Keratinocyte (primary cell): ENCODE measurements at regions not wholly inside any gene's neighbourhood (a gene's known extent, or its start where the extent isn't known, plus 50 kb on each side); places are given as distances from the start of the nearest gene placed in this dataset.

Experiments used
- DNase-seq: peaks from one replicate; pipeline ENCODE4 v3.0.0-alpha.2; 2011; ENCODE audit warnings: low read depth, missing footprints, low spot score
- FAIRE-seq: peaks from 2 replicates; lab custom pipeline; 2011; peaks lifted over from hg19 to GRCh38; lab: Jason Lieb, UNC
- H2AFZ ChIP-seq: 2 replicates; pipeline ENCODE4 v1.6.0; 2012; ENCODE audit warnings: low read length, control low read depth, inconsistent platforms; ENCODE audit not compliant: control insufficient read depth
- H3K27ac ChIP-seq: 2 replicates; pipeline ENCODE4 v1.5.1; 2011; ENCODE audit warnings: low read length; ENCODE audit not compliant: control insufficient read depth, insufficient read depth
- H3K27me3 ChIP-seq: 3 replicates; pipeline ENCODE4 v1.6.0; 2011; ENCODE audit warnings: low read length; ENCODE audit not compliant: control insufficient read depth, insufficient read depth; ENCODE audit errors: extremely low read depth
- H3K36me3 ChIP-seq, 2 experiments: 2 replicates in 1 of 2; 3 replicates in 1 of 2; pipeline ENCODE4 v1.5.1; 2011; ENCODE audit warnings: low read length in 2 of 2, mild to moderate bottlenecking in 1 of 2; ENCODE audit not compliant: control insufficient read depth in 2 of 2, insufficient read depth in 2 of 2; ENCODE audit errors: extremely low read depth in 1 of 2
- H3K4me1 ChIP-seq: 3 replicates; pipeline ENCODE4 v1.5.1; 2011; ENCODE audit warnings: low read length; ENCODE audit not compliant: control insufficient read depth, insufficient read depth; ENCODE audit errors: extremely low read depth
- H3K4me2 ChIP-seq: 3 replicates; pipeline ENCODE4 v1.6.0; 2011; ENCODE audit warnings: low read depth, low read length; ENCODE audit not compliant: control insufficient read depth, insufficient read depth; ENCODE audit errors: extremely low read depth
- H3K4me3 ChIP-seq, 3 experiments: fragments of 200-600 bp in 1 of 3; sonication (generic) in 1 of 3; 2 replicates in 2 of 3; 3 replicates in 1 of 3; pipeline ENCODE4 v1.5.1; 2011 to 2016; ENCODE audit warnings: low read length in 3 of 3, mild to moderate bottlenecking in 3 of 3, control low read depth in 2 of 3, inconsistent platforms in 1 of 3, low read depth in 1 of 3, mixed read lengths in 1 of 3, mixed run types in 1 of 3, moderate library complexity in 1 of 3; ENCODE audit not compliant: control insufficient read depth in 2 of 3, insufficient read depth in 2 of 3; ENCODE audit errors: extremely low read depth in 1 of 3
- H3K79me2 ChIP-seq: 2 replicates; pipeline ENCODE4 v1.6.0; 2012; ENCODE audit warnings: low read length; ENCODE audit not compliant: control insufficient read depth, insufficient read depth
- H3K9ac ChIP-seq: 3 replicates; pipeline ENCODE4 v1.6.0; 2011; ENCODE audit warnings: low read length; ENCODE audit not compliant: control insufficient read depth, insufficient read depth; ENCODE audit errors: extremely low read depth
- H3K9me1 ChIP-seq: 3 replicates; pipeline ENCODE4 v1.6.0; 2011; ENCODE audit warnings: low read length; ENCODE audit not compliant: control insufficient read depth, insufficient read depth; ENCODE audit errors: extremely low read depth
- H3K9me3 ChIP-seq: 2 replicates; pipeline ENCODE4 v1.5.1; 2012; ENCODE audit warnings: low read depth, low read length; ENCODE audit not compliant: control insufficient read depth
- H4K20me1 ChIP-seq: 3 replicates; pipeline ENCODE4 v1.6.0; 2011; ENCODE audit warnings: low read length; ENCODE audit not compliant: control insufficient read depth, insufficient read depth; ENCODE audit errors: extremely low read depth
- CTCF ChIP-seq, 3 experiments: IDR thresholded peaks in 1 of 3; conservative IDR thresholded peaks in 1 of 3; optimal IDR thresholded peaks in 1 of 3; 2 replicates in 2 of 3; 3 replicates in 1 of 3; pipeline versions ENCODE3 to v1.5.1; 2011; ENCODE audit warnings: low read length in 3 of 3, mild to moderate bottlenecking in 3 of 3, moderate library complexity in 2 of 3, control low read depth in 1 of 3, inconsistent platforms in 1 of 3; ENCODE audit not compliant: insufficient read depth in 2 of 3; ENCODE audit errors: extremely low read depth in 1 of 3
- EZH2 ChIP-seq: IDR thresholded peaks from one replicate; pipeline ENCODE4 v1.6.1; 2012; ENCODE audit warnings: inconsistent platforms, mild to moderate bottlenecking, low read length, moderate library complexity
- dilution Hi-C: fragments of 300-500 bp; cut with MboI; formaldehyde crosslinking; loops from one replicate; pipeline ENCODE4 v1.7.0; 2020; ENCODE audit warnings: low sequenced_read_pairs; ENCODE audit not compliant: extremely low pct_ligation_motif_present

GRCh38 chr7:8322667-8323066 is 60.7 kb upstream of the ICA1 start:
- DNase-seq = no peak
- Histone ChIP-seq H2AFZ (no peak overlapping the region), H3K4me3 (no peak overlapping the region), H3K27ac (no peak overlapping the region), H3K27me3 (no peaks in the 10 kb centered on the region), H3K4me2 (no peak overlapping the region), H3K36me3 (no peaks in the 10 kb centered on the region), H3K9me3 (no peaks in the 10 kb centered on the region), H3K79me2 (no peaks in the 10 kb centered on the region), H3K9ac (no peak overlapping the region), H3K4me1 (no peaks in the 10 kb centered on the region), H3K9me1 (no peaks in the 10 kb centered on the region), H4K20me1 (no peaks in the 10 kb centered on the region)
- FAIRE-seq = no peak
- TF ChIP-seq EZH2 (no peak), CTCF (optimal IDR thresholded peaks at IDR 0.05 in 1 of 3, IDR thresholded peaks at IDR 0.05 in 1 of 3, conservative IDR thresholded peaks at IDR 0.05 in 1 of 3; ENCODE audit: extremely low read depth in 1 of 3, insufficient read depth in 2 of 3, low read length in 3 of 3) (no peak)
- dilution Hi-C loops = no loop called here

- Histone ChIP-seq H3K9me3 (no peaks in the 10 kb centered on the region), H3K36me3 (no peaks in the 10 kb centered on the region), H3K27me3 (no peaks in the 10 kb centered on the region), H2AFZ (no peak overlapping the region), H3K4me2 (no peak overlapping the region), H3K4me3 (no peak overlapping the region), H3K27ac (no peak overlapping the region), H4K20me1 (no peaks in the 10 kb centered on the region), H3K9me1 (no peaks in the 10 kb centered on the region), H3K9ac (no peak overlapping the region), H3K79me2 (no peaks in the 10 kb centered on the region), H3K4me1 (no peaks in the 10 kb centered on the region)
- DNase-seq (no peak), FAIRE-seq (no peak)
- TF ChIP-seq EZH2 (no peak), CTCF (optimal IDR thresholded peaks at IDR 0.05 in 1 of 3, IDR thresholded peaks at IDR 0.05 in 1 of 3, conservative IDR thresholded peaks at IDR 0.05 in 1 of 3; ENCODE audit: extremely low read depth in 1 of 3, insufficient read depth in 2 of 3, low read length in 3 of 3) (no peak)
- dilution Hi-C loops = no loop called here
Measured at GRCh38 chr7:8325067-8325466, 63.1 kb upstream of the ICA1 start.
